ENCODE measurements at regions not wholly inside any gene's neighbourhood (a gene's known extent, or its start where the extent isn't known, plus 50 kb on each side); places are given as distances from the start of the nearest gene placed in this dataset.

DNA sequence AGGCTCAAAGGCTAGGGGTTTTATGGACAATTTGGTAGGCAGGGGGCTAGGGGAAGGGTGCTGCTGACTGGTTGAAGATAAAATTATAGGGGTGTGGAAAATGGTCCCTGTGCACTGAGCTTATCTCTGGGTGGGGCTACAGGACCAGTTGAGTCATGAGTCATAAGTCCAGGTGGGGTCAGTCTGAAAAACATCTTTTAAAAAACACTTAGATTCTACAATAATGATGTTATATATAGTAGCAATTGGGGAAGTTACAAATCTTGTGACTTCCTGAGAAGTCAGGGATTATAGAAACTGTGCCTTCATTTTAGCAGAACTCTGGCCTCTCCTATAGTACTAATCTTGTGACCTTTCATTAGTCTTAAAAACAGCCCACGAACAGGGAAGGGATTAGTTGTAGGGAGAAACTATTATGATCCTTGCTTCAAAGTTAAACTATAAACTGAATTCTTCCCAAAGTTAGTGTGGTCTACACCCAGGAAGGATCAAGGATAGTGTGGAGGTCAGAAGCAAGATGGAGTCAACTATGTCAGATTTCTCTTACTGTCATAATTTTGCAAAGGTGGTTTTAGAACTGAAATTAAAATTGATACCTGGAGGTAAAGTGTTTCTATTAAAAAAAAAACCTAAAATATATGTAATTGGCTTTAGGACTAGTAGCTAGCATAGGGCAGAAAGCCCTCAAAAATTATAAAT, 130.1 kb downstream of the P2RY1 start:
- TF ChIP-seq, protein P1, sequence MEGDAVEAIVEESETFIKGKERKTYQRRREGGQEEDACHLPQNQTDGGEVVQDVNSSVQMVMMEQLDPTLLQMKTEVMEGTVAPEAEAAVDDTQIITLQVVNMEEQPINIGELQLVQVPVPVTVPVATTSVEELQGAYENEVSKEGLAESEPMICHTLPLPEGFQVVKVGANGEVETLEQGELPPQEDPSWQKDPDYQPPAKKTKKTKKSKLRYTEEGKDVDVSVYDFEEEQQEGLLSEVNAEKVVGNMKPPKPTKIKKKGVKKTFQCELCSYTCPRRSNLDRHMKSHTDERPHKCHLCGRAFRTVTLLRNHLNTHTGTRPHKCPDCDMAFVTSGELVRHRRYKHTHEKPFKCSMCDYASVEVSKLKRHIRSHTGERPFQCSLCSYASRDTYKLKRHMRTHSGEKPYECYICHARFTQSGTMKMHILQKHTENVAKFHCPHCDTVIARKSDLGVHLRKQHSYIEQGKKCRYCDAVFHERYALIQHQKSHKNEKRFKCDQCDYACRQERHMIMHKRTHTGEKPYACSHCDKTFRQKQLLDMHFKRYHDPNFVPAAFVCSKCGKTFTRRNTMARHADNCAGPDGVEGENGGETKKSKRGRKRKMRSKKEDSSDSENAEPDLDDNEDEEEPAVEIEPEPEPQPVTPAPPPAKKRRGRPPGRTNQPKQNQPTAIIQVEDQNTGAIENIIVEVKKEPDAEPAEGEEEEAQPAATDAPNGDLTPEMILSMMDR (IDR thresholded peaks at IDR 0.05): no peak
- Histone ChIP-seq H3K4me3 (no peak overlapping the region), H3K27me3 (no peaks in the 10 kb centered on the region), H3K4me1 (no peaks in the 10 kb centered on the region), H3K9me3 (no peaks in the 10 kb centered on the region), H3K9ac (ENCODE audit: low read depth in 2 of 2, low read length in 2 of 2) (no peak overlapping the region), H3K36me3 (no peaks in the 10 kb centered on the region), H3K27ac (no peak overlapping the region)
- intact Hi-C loops (cut with DNase I): loop anchor here (10.0 kb wide), 1 partner anchor 490 kb away; no protein-coding TSS in a partner anchor
- DNase-seq: no peak

DNA sequence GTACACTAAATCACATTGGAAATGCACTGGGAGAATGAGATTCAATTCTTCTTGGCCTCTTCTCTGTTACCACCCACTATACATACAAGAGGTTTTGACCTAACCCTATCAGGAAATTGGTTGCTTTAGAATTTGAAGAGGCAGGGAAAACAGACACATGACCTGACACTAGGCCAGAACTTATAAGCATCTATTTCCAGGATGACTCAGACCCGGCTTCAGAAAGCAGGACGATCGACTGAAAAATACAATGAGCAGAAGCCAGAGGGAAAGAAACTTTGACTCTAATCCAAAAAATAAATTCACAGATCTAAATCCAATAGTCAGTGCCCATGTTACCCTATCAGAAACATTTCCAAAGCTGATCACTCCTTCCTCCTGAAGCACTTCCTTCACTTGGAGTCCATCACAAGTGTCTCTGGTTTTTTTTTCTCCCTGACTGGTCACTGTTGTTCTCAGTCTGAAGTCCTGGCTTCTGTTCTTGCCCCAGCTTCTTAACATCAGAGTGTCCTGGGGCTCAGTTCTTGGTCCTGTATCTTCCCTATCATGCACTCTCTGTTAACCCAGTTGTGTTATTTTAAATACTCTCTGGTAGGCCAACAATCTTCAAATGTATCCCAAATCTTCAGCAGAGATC, 133.6 kb downstream of the P2RY1 start:
- Histone ChIP-seq H3K36me3 (no peaks in the 10 kb centered on the region), H3K27ac (no peak overlapping the region), H3K9me3 (no peaks in the 10 kb centered on the region), H3K27me3 (no peaks in the 10 kb centered on the region), H3K4me1 (no peaks in the 10 kb centered on the region), H3K4me3 (no peak overlapping the region), H3K9ac (ENCODE audit: low read depth in 2 of 2, low read length in 2 of 2) (no peak overlapping the region)
- intact Hi-C loops (cut with DNase I): loop anchor here (10.0 kb wide), 1 partner anchor 494 kb away; no protein-coding TSS in a partner anchor
- TF ChIP-seq, protein P1 (IDR thresholded peaks at IDR 0.05): no peak
- DNase-seq: no peak

DNA sequence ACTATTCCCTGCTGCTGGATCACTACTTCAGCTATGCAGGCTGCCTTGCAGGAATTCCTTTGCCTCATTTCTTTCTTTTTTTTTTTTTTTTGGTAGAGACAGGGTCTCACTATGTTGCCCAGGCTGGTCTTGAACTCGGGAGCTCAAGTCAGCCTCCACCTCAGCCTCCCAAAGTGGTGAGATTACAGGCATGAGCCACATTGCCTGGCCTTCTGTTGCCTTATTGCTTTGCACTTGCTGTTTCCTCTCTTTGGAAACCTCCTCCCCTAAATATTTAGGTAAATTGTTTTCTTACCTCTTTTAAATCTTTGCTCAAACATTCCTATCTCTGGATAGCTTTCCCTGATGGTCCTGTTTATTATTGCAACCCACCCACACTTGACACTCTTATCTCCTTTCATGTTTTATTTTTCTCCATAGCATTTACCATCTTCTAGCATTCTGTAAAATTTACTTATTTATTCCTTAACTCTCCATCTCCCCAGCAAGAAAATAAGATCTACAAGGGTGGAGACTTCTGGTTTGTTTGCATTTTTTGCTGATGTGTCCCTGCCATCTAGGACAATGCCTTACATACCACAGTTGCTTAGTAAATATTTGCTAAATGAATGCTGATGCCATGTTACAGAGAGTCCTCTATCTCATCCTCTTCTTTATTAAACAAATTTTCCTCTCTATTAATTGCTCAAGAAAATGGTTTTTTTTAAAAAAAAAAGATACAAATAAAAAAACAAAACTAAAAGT, 134.8 kb downstream of the P2RY1 start:
- TF ChIP-seq, protein P1 (IDR thresholded peaks at IDR 0.05): no peak
- no peaks in the 10 kb centered on the region for H3K4me1 ChIP-seq
- no peak overlapping the region for H3K27ac ChIP-seq
- H3K9ac ChIP-seq (ENCODE audit: low read depth in 2 of 2, low read length in 2 of 2): no peak overlapping the region
- H3K36me3 ChIP-seq: no peaks in the 10 kb centered on the region
- intact Hi-C loops (cut with DNase I): loop anchor here (10.0 kb wide), 1 partner anchor 495 kb away; no protein-coding TSS in a partner anchor
- H3K27me3 ChIP-seq: no peaks in the 10 kb centered on the region
- no peak for DNase-seq
- H3K4me3 ChIP-seq: no peak overlapping the region
- H3K9me3 ChIP-seq: no peaks in the 10 kb centered on the region

DNA sequence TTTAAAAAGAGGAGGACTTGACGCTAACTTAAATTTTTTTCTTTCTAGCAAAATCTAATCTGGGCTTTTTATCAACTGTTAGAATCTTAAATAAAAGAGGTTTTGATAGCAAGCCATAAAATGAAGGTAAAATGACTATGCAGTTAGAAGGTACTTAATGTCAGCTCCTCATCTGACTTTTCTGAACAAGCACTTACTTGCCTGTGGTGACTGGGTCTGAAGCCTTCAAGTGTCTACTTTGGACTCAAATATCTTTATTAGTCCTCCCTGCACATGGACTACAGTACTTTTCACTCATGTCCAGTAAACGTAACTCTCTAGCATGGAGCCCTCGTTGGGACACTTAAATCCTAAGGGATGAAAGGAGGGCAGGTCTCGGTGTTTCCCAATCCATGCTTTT, 135.9 kb downstream of the P2RY1 start:
- TF ChIP-seq, protein P1 (IDR thresholded peaks at IDR 0.05): no peak
- intact Hi-C loops (cut with DNase I): no loop called here
- no peak overlapping the region for H3K9ac ChIP-seq (ENCODE audit: low read depth in 2 of 2, low read length in 2 of 2)
- H3K9me3 ChIP-seq: no peaks in the 10 kb centered on the region
- H3K27ac ChIP-seq: no peak overlapping the region
- H3K27me3 ChIP-seq: no peaks in the 10 kb centered on the region
- DNase-seq: no peak
- H3K4me3 ChIP-seq: no peak overlapping the region
- no peaks in the 10 kb centered on the region for H3K36me3 ChIP-seq
- H3K4me1 ChIP-seq: no peaks in the 10 kb centered on the region

DNA sequence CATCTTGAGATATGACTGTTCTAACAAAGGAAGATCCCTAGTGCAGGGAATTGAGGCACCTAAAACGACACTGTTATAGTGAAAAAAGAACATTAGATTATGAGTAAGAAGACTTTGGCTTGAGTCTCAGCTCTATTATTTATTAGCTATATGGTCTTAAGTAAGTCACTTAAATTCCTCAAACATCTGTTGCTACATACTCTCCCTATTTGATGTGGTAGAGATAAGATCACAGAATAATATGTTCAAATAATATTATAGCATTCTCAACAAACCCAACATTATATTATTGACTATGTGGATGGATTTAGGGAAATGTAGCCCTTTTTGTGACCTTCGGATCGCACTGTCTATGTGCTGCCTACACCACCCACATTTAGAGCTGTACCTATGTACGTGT, 136.9 kb downstream of the P2RY1 start:
- Histone ChIP-seq H3K27ac (no peak overlapping the region), H3K36me3 (no peaks in the 10 kb centered on the region), H3K4me3 (no peak overlapping the region), H3K9ac (ENCODE audit: low read depth in 2 of 2, low read length in 2 of 2) (no peak overlapping the region), H3K9me3 (no peaks in the 10 kb centered on the region), H3K27me3 (no peaks in the 10 kb centered on the region), H3K4me1 (no peaks in the 10 kb centered on the region)
- DNase-seq: no peak
- TF ChIP-seq, protein P1 (IDR thresholded peaks at IDR 0.05): no peak
- intact Hi-C loops (cut with DNase I): no loop called here
